Breast epithelium (tissue), 4 donors: ENCODE measurements at regions not wholly inside any gene's neighbourhood (a gene's known extent, or its start where the extent isn't known, plus 50 kb on each side); places are given as distances from the start of the nearest gene placed in this dataset.

ENCODE experiments used
- DNase-seq, 2 donors: peaks; one replicate each; pipeline ENCODE4 v3.0.0-alpha.2; 2019; ENCODE audit warnings: low spot score in 2 of 2
- H3K27ac ChIP-seq, 2 donors: fragments of 200-600 bp; sonication (generic) in 1 of 2; one replicate each; pipeline ENCODE4 v1.5.1; 2016 to 2019; ENCODE audit warnings: mild to moderate bottlenecking in 1 of 2
- H3K27me3 ChIP-seq, 2 donors: fragments of 200-600 bp; sonication (generic) in 1 of 2; one replicate each; pipeline versions ENCODE4 v1.5.1 to v1.6.0; 2017 to 2019; ENCODE audit warnings: control low read depth in 1 of 2, mild to moderate bottlenecking in 1 of 2
- H3K36me3 ChIP-seq: fragments of 200-600 bp; one replicate; pipeline ENCODE4 v1.5.1; 2019
- H3K4me1 ChIP-seq, 2 donors: fragments of 200-600 bp; sonication (generic); one replicate each; pipeline ENCODE4 v1.5.1; 2016 to 2019; ENCODE audit warnings: control low read depth in 1 of 2
- H3K4me3 ChIP-seq, 3 donors: fragments of 200-600 bp; sonication (generic); 1 replicate in 2 of 3; 2 replicates in 1 of 3; pipeline ENCODE4 v1.5.1; 2016 to 2019; ENCODE audit warnings: mild to moderate bottlenecking in 3 of 3, moderate library complexity in 2 of 3
- H3K9me3 ChIP-seq, 2 donors: fragments of 200-600 bp; sonication (generic) in 1 of 2; one replicate each; pipeline ENCODE4 v1.5.1; 2016 to 2019; ENCODE audit warnings: control low read depth in 1 of 2
- CTCF ChIP-seq, 3 donors: fragments of 450-650 bp; IDR thresholded peaks; one replicate each; pipeline ENCODE4 v1.5.1; 2016 to 2017; ENCODE audit warnings: antibody characterized with exemption in 3 of 3, mild to moderate bottlenecking in 3 of 3, moderate library complexity in 3 of 3
- POLR2A ChIP-seq: fragments of 450-650 bp; IDR thresholded peaks from one replicate; pipeline ENCODE4 v1.6.1; 2016; ENCODE audit warnings: antibody characterized with exemption, mild to moderate bottlenecking, moderate library complexity
- POLR2AphosphoS5 ChIP-seq, 3 donors: sonication (generic); formaldehyde crosslinking; IDR thresholded peaks; one replicate each; pipeline ENCODE4 v1.6.1; 2017; ENCODE audit warnings: antibody characterized with exemption in 3 of 3
- intact Hi-C: fragments of 100-400 bp; cut with DNase I; formaldehyde crosslinking; loops from one replicate; pipeline ENCODE4 v1.15.1; 2023; ENCODE audit warnings: low total_unique reads

GRCh38 chr4:19382993-19383756, 868.5 kb upstream of the SLIT2 start:
- TF ChIP-seq POLR2AphosphoS5 (IDR thresholded peaks at IDR 0.05) (no peak), CTCF (IDR thresholded peaks at IDR 0.05) (no peak), POLR2A (no peak)
- DNase-seq: no peak
- intact Hi-C loops: no loop called here
- no peak overlapping the region for H3K4me3 ChIP-seq
- H3K4me1 ChIP-seq: no peaks in the 10 kb centered on the region
- no peaks in the 10 kb centered on the region for H3K36me3 ChIP-seq
- H3K27me3 ChIP-seq: no peaks in the 10 kb centered on the region
- no peak overlapping the region for H3K27ac ChIP-seq
- no peaks in the 10 kb centered on the region for H3K9me3 ChIP-seq

- no peaks in the 10 kb centered on the region for H3K36me3 ChIP-seq
- H3K27me3 ChIP-seq: no peaks in the 10 kb centered on the region
- TF ChIP-seq POLR2A: no peak
- TF ChIP-seq CTCF (IDR thresholded peaks at IDR 0.05): no peak
- TF ChIP-seq POLR2AphosphoS5 (IDR thresholded peaks at IDR 0.05): no peak
- intact Hi-C loops: no loop called here
- DNase-seq: no peak
- H3K27ac ChIP-seq: no peak overlapping the region
- no peaks in the 10 kb centered on the region for H3K9me3 ChIP-seq
- no peaks in the 10 kb centered on the region for H3K4me1 ChIP-seq
- no peak overlapping the region for H3K4me3 ChIP-seq
Measured at GRCh38 chr4:19381068-19381467, 870.6 kb upstream of the SLIT2 start.

GRCh38 chr4:19380600-19380999, 871.1 kb upstream of the SLIT2 start:
- no peak for DNase-seq
- intact Hi-C loops: no loop called here
- no peaks in the 10 kb centered on the region for H3K27me3 ChIP-seq
- TF ChIP-seq POLR2AphosphoS5 (IDR thresholded peaks at IDR 0.05) (no peak), POLR2A (no peak)
- H3K27ac ChIP-seq: no peak overlapping the region
- H3K4me3 ChIP-seq: no peak overlapping the region
- no peaks in the 10 kb centered on the region for H3K36me3 ChIP-seq
- no peaks in the 10 kb centered on the region for H3K9me3 ChIP-seq
- no peaks in the 10 kb centered on the region for H3K4me1 ChIP-seq

GRCh38 chr4:19379191-19379708, 872.5 kb upstream of the SLIT2 start:
- H3K36me3 ChIP-seq: no peaks in the 10 kb centered on the region
- H3K27me3 ChIP-seq: no peaks in the 10 kb centered on the region
- H3K4me3 ChIP-seq: no peak overlapping the region
- H3K27ac ChIP-seq: no peak overlapping the region
- no peak for TF ChIP-seq CTCF (IDR thresholded peaks at IDR 0.05)
- no peak for TF ChIP-seq POLR2A
- no peak for TF ChIP-seq POLR2AphosphoS5 (IDR thresholded peaks at IDR 0.05)
- no peaks in the 10 kb centered on the region for H3K4me1 ChIP-seq
- intact Hi-C loops: no loop called here
- no peaks in the 10 kb centered on the region for H3K9me3 ChIP-seq
- no peak for DNase-seq

- H3K4me1 ChIP-seq: no peaks in the 10 kb centered on the region
- H3K27ac ChIP-seq: no peak overlapping the region
- no peaks in the 10 kb centered on the region for H3K9me3 ChIP-seq
- no peaks in the 10 kb centered on the region for H3K27me3 ChIP-seq
- TF ChIP-seq POLR2AphosphoS5 (IDR thresholded peaks at IDR 0.05) (no peak), POLR2A (no peak), CTCF (IDR thresholded peaks at IDR 0.05) (no peak)
- H3K4me3 ChIP-seq: no peak overlapping the region
- no peaks in the 10 kb centered on the region for H3K36me3 ChIP-seq
- DNase-seq: no peak
- intact Hi-C loops: no loop called here
Measured at GRCh38 chr4:19375931-19376330, 875.8 kb upstream of the SLIT2 start.
